GM18867 (cell line): ENCODE measurements at regions not wholly inside any gene's neighbourhood (a gene's known extent, or its start where the extent isn't known, plus 50 kb on each side); places are given as distances from the start of the nearest gene placed in this dataset.

Source experiments
- ATAC-seq: cut with Tn5 transposase; IDR thresholded peaks from one replicate; pipeline ENCODE4 v1.9.1; 2021; ENCODE audit warnings: mild to moderate bottlenecking, moderate library complexity; ENCODE audit not compliant: unreplicated experiment

DNA sequence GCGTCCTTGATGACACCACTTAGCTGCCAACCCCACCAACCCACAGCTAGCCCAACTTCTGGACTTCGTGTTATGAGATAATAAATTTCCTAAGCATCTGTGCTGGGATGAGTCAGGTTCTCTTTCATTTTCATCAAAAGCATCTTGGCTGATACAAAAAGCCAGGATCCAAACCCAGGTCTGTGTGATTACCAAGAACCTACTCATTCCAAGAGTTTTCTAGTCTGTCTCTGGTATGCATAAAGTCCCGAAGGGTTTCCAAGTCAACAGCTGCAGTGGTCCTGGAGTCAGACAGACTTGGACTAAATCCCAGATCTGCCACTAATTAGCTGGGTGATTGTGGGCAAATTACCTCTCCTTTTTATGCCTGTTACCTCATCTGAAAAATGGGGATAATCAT, 55.5 kb upstream of the SERP2 start:
- ATAC-seq, result no peak

DNA sequence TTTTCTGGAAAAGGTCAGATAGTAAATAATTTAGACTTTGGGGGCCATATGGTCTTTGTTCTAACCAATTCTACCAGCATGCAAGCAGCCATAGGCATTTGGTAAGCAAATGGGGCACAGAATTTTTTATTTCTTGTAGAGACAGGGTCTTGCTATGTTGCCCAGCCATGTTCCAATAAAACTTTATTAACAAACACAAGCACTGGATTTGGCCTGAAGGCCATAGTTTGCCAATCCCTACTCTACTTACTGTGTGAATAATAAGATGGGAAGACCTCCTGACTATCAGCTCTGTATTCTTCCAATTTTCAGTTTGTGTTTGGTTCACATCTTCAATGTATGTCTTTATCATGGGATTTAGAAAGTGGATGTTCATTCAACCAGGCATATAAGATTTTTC, 53.0 kb upstream of the SERP2 start:
- ATAC-seq, result no peak

DNA sequence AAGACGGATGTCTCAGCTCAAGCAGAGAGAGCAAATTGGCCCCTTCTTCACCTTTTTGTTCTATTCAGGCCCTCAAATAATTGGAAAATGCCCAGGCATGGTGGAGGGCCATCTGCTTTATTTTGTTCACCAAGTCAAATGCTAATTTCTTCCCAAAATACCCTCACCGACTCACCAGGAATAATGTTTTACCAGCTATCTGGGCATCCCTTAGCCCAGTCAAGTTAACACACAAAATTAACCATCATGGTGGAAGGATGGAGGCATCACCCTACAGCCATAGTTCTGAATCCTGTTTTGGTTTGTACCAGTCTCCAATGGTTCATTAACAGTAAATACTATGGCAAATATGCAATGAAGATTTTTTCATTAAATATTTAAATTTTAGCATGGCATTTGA, 51.7 kb upstream of the SERP2 start:
- no peak for ATAC-seq

DNA sequence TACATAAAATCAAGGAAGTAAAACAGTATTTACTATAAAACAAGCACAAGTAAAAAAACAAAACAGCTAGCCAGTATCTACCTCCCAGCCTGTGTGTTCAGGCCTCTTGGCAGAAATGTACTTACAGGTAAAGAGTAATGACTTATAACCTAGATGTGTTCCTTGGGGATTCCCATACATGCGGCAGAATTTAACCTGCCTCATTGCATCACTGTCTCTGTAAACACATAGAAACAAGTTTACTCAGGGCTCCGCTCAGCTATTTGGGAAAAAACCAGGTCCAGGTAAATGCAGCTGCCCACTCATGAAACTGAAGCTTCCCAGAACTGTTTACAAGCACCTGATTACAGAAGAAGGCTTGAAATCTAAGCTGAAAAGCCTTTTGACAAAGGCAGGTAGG, 50.7 kb upstream of the SERP2 start:
- ATAC-seq, result no peak

DNA sequence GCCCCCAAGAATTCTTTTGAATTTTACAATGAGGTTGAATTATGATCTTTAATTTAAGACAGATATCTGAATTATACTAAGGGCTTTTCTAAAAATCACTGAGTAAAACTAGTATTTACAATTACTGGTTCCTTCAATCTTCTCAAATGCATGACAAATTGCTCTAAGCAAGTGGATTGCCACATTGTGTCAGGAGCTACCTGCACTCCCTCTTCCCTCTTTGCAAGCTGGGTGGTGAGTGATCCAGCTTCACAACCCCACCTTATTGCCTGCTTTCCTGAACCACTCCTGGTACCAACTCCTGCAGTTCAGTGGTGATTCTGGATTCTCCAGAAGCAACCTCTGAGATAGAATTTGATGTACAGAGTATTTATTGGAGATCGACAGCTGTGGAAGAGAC, 49.9 kb upstream of the SERP2 start:
- no peak for ATAC-seq
